ENCODE measurements at regions not wholly inside any gene's neighbourhood (a gene's known extent, or its start where the extent isn't known, plus 50 kb on each side); places are given as distances from the start of the nearest gene placed in this dataset.

GRCh38 chr12:24177889-24178288 lies 228.4 kb upstream of the SOX5 start:
- DNase-seq (ENCODE audit: low read depth, low spot score), result no peak
- no peak overlapping the region for H3K4me3 ChIP-seq (ENCODE audit: low read length)

GRCh38 chr12:24175929-24176328 lies 226.5 kb upstream of the SOX5 start:
- H3K4me3 ChIP-seq (ENCODE audit: low read length), result no peak overlapping the region
- no peak for DNase-seq (ENCODE audit: low read depth, low spot score)

GRCh38 chr12:24175284-24175683 lies 225.8 kb upstream of the SOX5 start:
- DNase-seq (ENCODE audit: low read depth, low spot score), result no peak
- H3K4me3 ChIP-seq (ENCODE audit: low read length), result no peak overlapping the region

GRCh38 chr12:24173067-24173466 lies 223.6 kb upstream of the SOX5 start:
- no peak for DNase-seq (ENCODE audit: low read depth, low spot score)
- no peak overlapping the region for H3K4me3 ChIP-seq (ENCODE audit: low read length)

GRCh38 chr12:24172773-24173066 lies 223.2 kb upstream of the SOX5 start:
- no peak for DNase-seq (ENCODE audit: low read depth, low spot score)

GRCh38 chr12:24172031-24172772 lies 222.7 kb upstream of the SOX5 start:
- no peak for DNase-seq (ENCODE audit: low read depth, low spot score)
- H3K4me3 ChIP-seq (ENCODE audit: low read length), result no peak overlapping the region

More at GRCh38 chr12:24172773-24173066, 223.2 kb upstream of the SOX5 start:
- no peak overlapping the region for H3K4me3 ChIP-seq (ENCODE audit: low read length)

GRCh38 chr12:24155042-24155441 lies 205.6 kb upstream of the SOX5 start:
- DNase-seq (ENCODE audit: low read depth, low spot score), result no peak
- no peak overlapping the region for H3K4me3 ChIP-seq (ENCODE audit: low read length)

- no peak overlapping the region for H3K4me3 ChIP-seq (ENCODE audit: low read length)
These were observed 203.6 kb upstream of the SOX5 start for GRCh38 chr12:24153079-24153478.

GRCh38 chr12:24152270-24152669 lies 202.8 kb upstream of the SOX5 start:
- DNase-seq (ENCODE audit: low read depth, low spot score), result no peak
- no peak overlapping the region for H3K4me3 ChIP-seq (ENCODE audit: low read length)

More at GRCh38 chr12:24153079-24153478, 203.6 kb upstream of the SOX5 start:
- DNase-seq (ENCODE audit: low read depth, low spot score), result no peak

- DNase-seq (ENCODE audit: low read depth, low spot score), result no peak
- H3K4me3 ChIP-seq (ENCODE audit: low read length), result no peak overlapping the region
These were observed 194.5 kb upstream of the SOX5 start for GRCh38 chr12:24143928-24144327.

GRCh38 chr12:24139035-24139434 lies 189.6 kb upstream of the SOX5 start:
- DNase-seq (ENCODE audit: low read depth, low spot score), result no peak
- no peak overlapping the region for H3K4me3 ChIP-seq (ENCODE audit: low read length)

- H3K4me3 ChIP-seq (ENCODE audit: low read length), result no peak overlapping the region
- no peak for DNase-seq (ENCODE audit: low read depth, low spot score)
These were observed 188.6 kb upstream of the SOX5 start for GRCh38 chr12:24138041-24138440.

GRCh38 chr12:24135158-24135850 lies 185.8 kb upstream of the SOX5 start:
- no peak overlapping the region for H3K4me3 ChIP-seq (ENCODE audit: low read length)
- no peak for DNase-seq (ENCODE audit: low read depth, low spot score)

GRCh38 chr12:24134092-24134491 lies 184.6 kb upstream of the SOX5 start:
- H3K4me3 ChIP-seq (ENCODE audit: low read length), result no peak overlapping the region
- DNase-seq (ENCODE audit: low read depth, low spot score), result no peak

- DNase-seq (ENCODE audit: low read depth, low spot score), result peak; percentile 57
- H3K4me3 ChIP-seq (ENCODE audit: low read length), result no peak overlapping the region
These were observed 183.9 kb upstream of the SOX5 start for GRCh38 chr12:24133384-24133783.

GRCh38 chr12:24127919-24128721 lies 178.7 kb upstream of the SOX5 start:
- DNase-seq (ENCODE audit: low read depth, low spot score), result no peak

GRCh38 chr12:24125280-24125679 lies 175.8 kb upstream of the SOX5 start:
- H3K4me3 ChIP-seq (ENCODE audit: low read length), result no peak overlapping the region
- no peak for DNase-seq (ENCODE audit: low read depth, low spot score)

More at GRCh38 chr12:24127919-24128721, 178.7 kb upstream of the SOX5 start:
- no peak overlapping the region for H3K4me3 ChIP-seq (ENCODE audit: low read length)

- H3K4me3 ChIP-seq (ENCODE audit: low read length), result no peak overlapping the region
- no peak for DNase-seq (ENCODE audit: low read depth, low spot score)
These were observed 172.4 kb upstream of the SOX5 start for GRCh38 chr12:24121911-24122310.

- no peak for DNase-seq (ENCODE audit: low read depth, low spot score)
- H3K4me3 ChIP-seq (ENCODE audit: low read length), result no peak overlapping the region
These were observed 169.2 kb upstream of the SOX5 start for GRCh38 chr12:24118668-24119067.

- no peak for DNase-seq (ENCODE audit: low read depth, low spot score)
- H3K4me3 ChIP-seq (ENCODE audit: low read length), result no peak overlapping the region
These were observed 167.1 kb upstream of the SOX5 start for GRCh38 chr12:24116548-24116947.
